Right atrium auricular region (tissue), 2 donors: ENCODE measurements at regions not wholly inside any gene's neighbourhood (a gene's known extent, or its start where the extent isn't known, plus 50 kb on each side); places are given as distances from the start of the nearest gene placed in this dataset.

Source experiments
- DNase-seq: peaks from one replicate; pipeline ENCODE4 v3.0.0-alpha.2; 2019; ENCODE audit warnings: low spot score
- H3K27ac ChIP-seq, 2 donors: fragments of 200-600 bp; sonication (generic); 1 replicate in 1 of 2; 2 replicates in 1 of 2; pipeline ENCODE4 v1.5.1; 2016 to 2019
- H3K27me3 ChIP-seq, 2 donors: fragments of 200-600 bp; sonication (generic); one replicate each; pipeline versions ENCODE4 v1.5.1 to v1.6.0; 2017 to 2019
- H3K36me3 ChIP-seq: fragments of 200-600 bp; sonication (generic); one replicate; pipeline ENCODE4 v1.5.1; 2016
- H3K4me1 ChIP-seq, 2 donors: fragments of 200-600 bp; sonication (generic); one replicate each; pipeline versions ENCODE4 v1.5.1 to v1.6.0; 2017 to 2019
- H3K4me3 ChIP-seq, 2 donors: fragments of 200-600 bp; sonication (generic); 1 replicate in 1 of 2; 2 replicates in 1 of 2; pipeline ENCODE4 v1.5.1; 2017 to 2019; ENCODE audit warnings: mild to moderate bottlenecking in 1 of 2, moderate library complexity in 1 of 2
- H3K9me3 ChIP-seq, 2 donors: fragments of 200-600 bp; sonication (generic); one replicate each; pipeline ENCODE4 v1.5.1; 2019
- TF ChIP-seq, protein P1 (sequence below), 2 donors: fragments of 200-600 bp; sonication (generic); IDR thresholded peaks; one replicate each; pipeline ENCODE4 v1.5.1; 2019; ENCODE audit warnings: antibody characterized with exemption in 2 of 2

- Histone ChIP-seq H3K4me3 (no peak overlapping the region), H3K27ac (no peak overlapping the region), H3K36me3 (no peaks in the 10 kb centered on the region), H3K27me3 (no peaks in the 10 kb centered on the region), H3K9me3 (no peaks in the 10 kb centered on the region), H3K4me1 (no peaks in the 10 kb centered on the region)
- TF ChIP-seq, protein P1, sequence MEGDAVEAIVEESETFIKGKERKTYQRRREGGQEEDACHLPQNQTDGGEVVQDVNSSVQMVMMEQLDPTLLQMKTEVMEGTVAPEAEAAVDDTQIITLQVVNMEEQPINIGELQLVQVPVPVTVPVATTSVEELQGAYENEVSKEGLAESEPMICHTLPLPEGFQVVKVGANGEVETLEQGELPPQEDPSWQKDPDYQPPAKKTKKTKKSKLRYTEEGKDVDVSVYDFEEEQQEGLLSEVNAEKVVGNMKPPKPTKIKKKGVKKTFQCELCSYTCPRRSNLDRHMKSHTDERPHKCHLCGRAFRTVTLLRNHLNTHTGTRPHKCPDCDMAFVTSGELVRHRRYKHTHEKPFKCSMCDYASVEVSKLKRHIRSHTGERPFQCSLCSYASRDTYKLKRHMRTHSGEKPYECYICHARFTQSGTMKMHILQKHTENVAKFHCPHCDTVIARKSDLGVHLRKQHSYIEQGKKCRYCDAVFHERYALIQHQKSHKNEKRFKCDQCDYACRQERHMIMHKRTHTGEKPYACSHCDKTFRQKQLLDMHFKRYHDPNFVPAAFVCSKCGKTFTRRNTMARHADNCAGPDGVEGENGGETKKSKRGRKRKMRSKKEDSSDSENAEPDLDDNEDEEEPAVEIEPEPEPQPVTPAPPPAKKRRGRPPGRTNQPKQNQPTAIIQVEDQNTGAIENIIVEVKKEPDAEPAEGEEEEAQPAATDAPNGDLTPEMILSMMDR (IDR thresholded peaks at IDR 0.05) = no peak
- no peak for DNase-seq
Observed at GRCh38 chr4:134018846-134019245, 182.7 kb downstream of the PABPC4L start.

GRCh38 chr4:134001057-134001456 is 200.5 kb downstream of the PABPC4L start:
- Histone ChIP-seq H3K36me3 (no peaks in the 10 kb centered on the region), H3K27ac (no peak overlapping the region), H3K27me3 (no peaks in the 10 kb centered on the region), H3K4me3 (no peak overlapping the region), H3K4me1 (no peaks in the 10 kb centered on the region), H3K9me3 (no peaks in the 10 kb centered on the region)
- DNase-seq = no peak
- TF ChIP-seq, protein P1 (IDR thresholded peaks at IDR 0.05) = no peak

DNA sequence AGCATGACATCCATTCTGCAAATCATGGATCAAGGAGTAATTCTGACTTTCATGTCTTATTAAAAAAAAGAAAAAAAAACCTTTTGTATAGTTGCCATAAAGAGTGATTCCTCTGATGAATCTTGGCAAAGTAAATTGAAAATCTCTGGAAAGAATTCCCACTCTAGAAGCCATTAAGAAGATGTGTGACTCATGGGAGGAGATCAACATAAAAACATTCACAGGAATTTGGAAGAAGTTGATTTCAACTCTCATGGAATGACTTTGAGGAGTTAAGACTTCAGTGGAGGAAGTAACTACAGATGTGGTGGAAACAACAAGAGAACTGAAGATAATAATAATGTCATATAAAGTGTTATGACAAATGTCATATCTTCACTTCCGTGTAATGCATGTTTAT is 204.2 kb downstream of the PABPC4L start:
- H3K27ac ChIP-seq = no peak overlapping the region
- H3K9me3 ChIP-seq = no peaks in the 10 kb centered on the region
- H3K36me3 ChIP-seq = no peaks in the 10 kb centered on the region
- no peaks in the 10 kb centered on the region for H3K27me3 ChIP-seq
- DNase-seq = no peak
- H3K4me1 ChIP-seq = no peaks in the 10 kb centered on the region
- TF ChIP-seq, protein P1 (IDR thresholded peaks at IDR 0.05) = no peak
- H3K4me3 ChIP-seq = no peak overlapping the region

DNA sequence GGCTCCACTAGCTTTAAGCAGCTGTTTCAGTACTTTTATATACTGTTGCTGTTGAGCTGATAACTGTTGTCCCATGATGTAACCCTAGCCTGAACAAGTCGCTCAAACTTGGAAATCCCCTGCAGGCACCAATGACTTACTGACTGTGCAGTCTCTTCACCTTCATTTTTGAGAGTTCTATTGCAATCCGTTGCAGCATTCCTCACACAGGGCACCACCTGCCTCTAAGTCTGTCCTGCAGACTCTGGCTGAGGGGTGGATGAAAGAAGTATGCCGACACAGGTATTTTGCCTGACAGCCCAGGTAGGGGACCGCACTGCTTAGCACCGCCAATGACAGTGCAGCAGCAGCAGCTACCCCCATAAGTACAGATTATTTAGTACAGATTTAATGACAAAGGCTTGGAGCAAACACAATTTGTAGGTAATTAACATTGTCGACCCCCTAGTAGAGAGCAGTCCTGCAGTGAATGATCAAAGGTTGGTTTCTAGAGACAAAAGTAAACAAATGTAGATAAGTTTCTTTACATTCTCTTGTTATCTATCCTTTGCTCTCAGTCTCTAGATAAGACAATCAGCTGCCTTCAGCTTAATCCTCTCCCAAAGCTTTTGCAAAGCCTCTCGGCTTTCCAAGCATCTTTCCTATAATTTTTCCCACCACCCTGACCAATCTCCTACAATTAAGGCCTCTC is 205.0 kb downstream of the PABPC4L start:
- Histone ChIP-seq H3K27me3 (no peaks in the 10 kb centered on the region), H3K36me3 (no peaks in the 10 kb centered on the region), H3K4me1 (no peaks in the 10 kb centered on the region), H3K9me3 (no peaks in the 10 kb centered on the region), H3K4me3 (no peak overlapping the region), H3K27ac (no peak overlapping the region)
- DNase-seq = no peak
- TF ChIP-seq, protein P1 (IDR thresholded peaks at IDR 0.05) = no peak

DNA sequence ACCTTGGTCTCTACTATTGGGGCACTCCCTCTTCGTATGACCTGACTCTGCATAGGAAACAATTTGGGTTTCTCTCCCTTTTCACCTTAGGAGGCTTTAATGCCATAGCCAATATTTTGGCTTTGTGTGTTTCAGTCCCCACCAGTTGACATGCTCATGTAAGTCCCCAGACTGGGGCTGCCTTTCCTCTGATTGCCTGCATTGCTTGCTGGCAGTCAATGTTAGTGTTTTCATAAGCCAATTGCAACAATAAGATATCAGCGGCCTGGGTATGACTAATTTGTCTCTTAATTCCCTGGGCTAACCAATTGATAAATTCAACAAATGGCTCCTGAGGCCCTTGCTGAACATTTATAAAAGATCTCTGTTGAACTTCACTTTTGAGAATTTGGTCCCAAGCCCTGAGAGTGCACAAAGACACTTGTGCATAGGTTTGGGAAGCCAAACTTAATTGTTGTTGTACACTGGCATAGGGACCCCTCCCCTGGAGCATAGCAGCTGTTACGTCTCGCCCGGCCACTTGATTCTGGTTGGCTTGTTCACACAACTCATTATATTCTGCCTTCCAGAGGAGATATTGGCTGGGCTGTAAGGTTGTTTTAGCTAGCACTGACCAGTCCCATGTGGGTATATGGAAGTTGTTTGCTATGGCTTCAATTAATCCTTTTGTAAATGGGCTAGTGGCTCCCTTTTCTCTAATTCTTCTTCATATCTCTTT is 206.2 kb downstream of the PABPC4L start:
- Histone ChIP-seq H3K4me1 (no peaks in the 10 kb centered on the region), H3K27me3 (no peaks in the 10 kb centered on the region), H3K36me3 (no peaks in the 10 kb centered on the region), H3K9me3 (peaks cover 0 to 10% of the 10 kb centered on the region in 2 donors), H3K4me3 (no peak overlapping the region), H3K27ac (no peak overlapping the region)
- DNase-seq = no peak
- TF ChIP-seq, protein P1 (IDR thresholded peaks at IDR 0.05) = no peak
